ENCODE measurements at regions not wholly inside any gene's neighbourhood (a gene's known extent, or its start where the extent isn't known, plus 50 kb on each side); places are given as distances from the start of the nearest gene placed in this dataset.

- no peak for TF ChIP-seq ELF4 (IDR thresholded peaks at IDR 0.05)
- no peak for TF ChIP-seq HDGF (IDR thresholded peaks at IDR 0.05; ENCODE audit: borderline replicate concordance)
Observed at GRCh38 chr2:63660060-63660459, 71.3 kb downstream of the MDH1 start.
